ENCODE measurements at regions not wholly inside any gene's neighbourhood (a gene's known extent, or its start where the extent isn't known, plus 50 kb on each side); places are given as distances from the start of the nearest gene placed in this dataset.

DNA sequence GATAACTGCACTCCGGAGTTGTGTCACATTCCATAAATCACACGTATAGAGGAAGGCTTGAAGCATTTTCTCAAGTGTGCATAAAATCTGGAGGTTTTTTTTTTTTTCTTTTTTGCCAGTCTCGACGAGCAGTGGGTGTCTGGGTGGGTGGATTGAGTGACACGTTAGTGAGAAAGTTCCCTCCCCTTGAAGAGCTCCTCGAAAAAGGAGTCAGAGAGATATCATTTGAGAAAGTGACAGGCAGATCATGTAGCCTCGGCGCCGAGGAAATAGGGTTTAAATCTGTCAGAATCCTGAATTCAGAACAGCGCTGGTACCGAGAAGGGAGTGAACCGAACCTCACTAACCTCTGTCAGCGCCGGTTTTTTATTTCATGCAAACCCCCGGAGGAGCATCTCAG is 269.5 kb upstream of the ARID1B start:
- no peaks in the 10 kb centered on the region for H3K27me3 ChIP-seq (ENCODE audit: insufficient read depth, poor library complexity, severe bottlenecking)
- no peak overlapping the region for H3K4me3 ChIP-seq (replicated peaks; ENCODE audit: insufficient read depth, low read length)
- no peak for TF ChIP-seq REST (IDR thresholded peaks at IDR 0.05; ENCODE audit: insufficient replicate concordance, low read depth)
- TF ChIP-seq POLR2AphosphoS5 (IDR thresholded peaks at IDR 0.05; ENCODE audit: low read depth), result no peak
- TF ChIP-seq CTCF (IDR thresholded peaks at IDR 0.05; ENCODE audit: insufficient read depth, low read length), result no peak
- no peak for TF ChIP-seq GABPA (IDR thresholded peaks at IDR 0.05; ENCODE audit: low read depth)
- no peak for TF ChIP-seq SPI1 (IDR thresholded peaks at IDR 0.05; ENCODE audit: borderline replicate concordance, low read depth)
- no peak for DNase-seq (ENCODE audit: low read depth in 1 of 2, low spot score in 1 of 2)
- no peak overlapping the region for H3K27ac ChIP-seq (replicated peaks)

- no peak for TF ChIP-seq CTCF (IDR thresholded peaks at IDR 0.05; ENCODE audit: insufficient read depth, low read length)
- no peak for TF ChIP-seq REST (IDR thresholded peaks at IDR 0.05; ENCODE audit: insufficient replicate concordance, low read depth)
- TF ChIP-seq GABPA (IDR thresholded peaks at IDR 0.05; ENCODE audit: low read depth), result no peak
- no peak for TF ChIP-seq POLR2AphosphoS5 (IDR thresholded peaks at IDR 0.05; ENCODE audit: low read depth)
- no peak for TF ChIP-seq SPI1 (IDR thresholded peaks at IDR 0.05; ENCODE audit: borderline replicate concordance, low read depth)
- no peak overlapping the region for H3K27ac ChIP-seq (replicated peaks)
- no peak overlapping the region for H3K4me3 ChIP-seq (replicated peaks; ENCODE audit: insufficient read depth, low read length)
- H3K27me3 ChIP-seq (ENCODE audit: insufficient read depth, poor library complexity, severe bottlenecking), result no peaks in the 10 kb centered on the region
- no peak for DNase-seq (ENCODE audit: low read depth in 1 of 2, low spot score in 1 of 2)
These were observed 270.1 kb upstream of the ARID1B start for GRCh38 chr6:156507106-156507505.

DNA sequence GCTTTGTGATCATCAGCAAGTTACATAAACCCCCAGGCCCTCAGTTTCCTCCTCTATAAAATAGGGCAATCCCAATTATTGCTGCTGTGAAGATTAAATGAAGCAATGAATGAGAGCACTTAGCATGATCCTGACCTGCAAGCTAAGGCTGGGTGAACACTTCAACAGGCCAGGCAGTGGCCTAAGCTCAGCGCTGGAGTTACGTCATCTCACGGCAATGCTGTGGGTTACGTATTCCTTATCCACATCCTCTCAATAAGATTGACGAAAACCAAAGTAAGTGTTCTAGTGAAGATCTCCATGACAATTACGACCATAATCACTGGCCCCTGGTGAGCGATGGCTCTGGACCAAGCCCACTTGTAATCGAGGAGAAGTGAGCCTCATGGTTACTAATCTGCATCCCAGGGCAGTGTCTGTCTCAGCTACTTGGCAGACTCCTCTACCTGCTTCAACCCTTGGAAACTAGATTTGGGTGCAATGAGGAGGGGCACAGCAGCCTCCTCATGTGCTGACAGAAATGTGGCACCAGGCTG is 274.1 kb upstream of the ARID1B start:
- Histone ChIP-seq H3K4me3 (replicated peaks; ENCODE audit: insufficient read depth, low read length) (no peak overlapping the region), H3K27ac (replicated peaks) (no peak overlapping the region), H3K27me3 (ENCODE audit: insufficient read depth, poor library complexity, severe bottlenecking) (no peaks in the 10 kb centered on the region)
- DNase-seq (ENCODE audit: low read depth in 1 of 2, low spot score in 1 of 2), result no peak
- TF ChIP-seq SPI1 (IDR thresholded peaks at IDR 0.05; ENCODE audit: borderline replicate concordance, low read depth) (no peak), POLR2AphosphoS5 (IDR thresholded peaks at IDR 0.05; ENCODE audit: low read depth) (no peak), REST (IDR thresholded peaks at IDR 0.05; ENCODE audit: insufficient replicate concordance, low read depth) (no peak), CTCF (IDR thresholded peaks at IDR 0.05; ENCODE audit: insufficient read depth, low read length) (no peak), GABPA (IDR thresholded peaks at IDR 0.05; ENCODE audit: low read depth) (no peak)
